Ishikawa (cell line): ENCODE measurements at regions not wholly inside any gene's neighbourhood (a gene's known extent, or its start where the extent isn't known, plus 50 kb on each side); places are given as distances from the start of the nearest gene placed in this dataset.

ENCODE experiments used
- EGR1 ChIP-seq: IDR thresholded peaks from 2 replicates; pipeline ENCODE4 v1.6.1; 2012
- EP300 ChIP-seq: IDR thresholded peaks from 2 replicates; pipeline ENCODE4 v1.6.1; 2012; ENCODE audit warnings: borderline replicate concordance
- TCF12 ChIP-seq: IDR thresholded peaks from 2 replicates; pipeline ENCODE4 v1.6.1; 2012; ENCODE audit warnings: low read depth
- TF ChIP-seq, protein P1 (sequence below): IDR thresholded peaks from 2 replicates; pipeline ENCODE4 v1.6.1; 2012
- TF ChIP-seq, protein P2 (sequence below): IDR thresholded peaks from 2 replicates; pipeline ENCODE4 v1.6.1; 2012; ENCODE audit warnings: low read depth, mild to moderate bottlenecking

DNA sequence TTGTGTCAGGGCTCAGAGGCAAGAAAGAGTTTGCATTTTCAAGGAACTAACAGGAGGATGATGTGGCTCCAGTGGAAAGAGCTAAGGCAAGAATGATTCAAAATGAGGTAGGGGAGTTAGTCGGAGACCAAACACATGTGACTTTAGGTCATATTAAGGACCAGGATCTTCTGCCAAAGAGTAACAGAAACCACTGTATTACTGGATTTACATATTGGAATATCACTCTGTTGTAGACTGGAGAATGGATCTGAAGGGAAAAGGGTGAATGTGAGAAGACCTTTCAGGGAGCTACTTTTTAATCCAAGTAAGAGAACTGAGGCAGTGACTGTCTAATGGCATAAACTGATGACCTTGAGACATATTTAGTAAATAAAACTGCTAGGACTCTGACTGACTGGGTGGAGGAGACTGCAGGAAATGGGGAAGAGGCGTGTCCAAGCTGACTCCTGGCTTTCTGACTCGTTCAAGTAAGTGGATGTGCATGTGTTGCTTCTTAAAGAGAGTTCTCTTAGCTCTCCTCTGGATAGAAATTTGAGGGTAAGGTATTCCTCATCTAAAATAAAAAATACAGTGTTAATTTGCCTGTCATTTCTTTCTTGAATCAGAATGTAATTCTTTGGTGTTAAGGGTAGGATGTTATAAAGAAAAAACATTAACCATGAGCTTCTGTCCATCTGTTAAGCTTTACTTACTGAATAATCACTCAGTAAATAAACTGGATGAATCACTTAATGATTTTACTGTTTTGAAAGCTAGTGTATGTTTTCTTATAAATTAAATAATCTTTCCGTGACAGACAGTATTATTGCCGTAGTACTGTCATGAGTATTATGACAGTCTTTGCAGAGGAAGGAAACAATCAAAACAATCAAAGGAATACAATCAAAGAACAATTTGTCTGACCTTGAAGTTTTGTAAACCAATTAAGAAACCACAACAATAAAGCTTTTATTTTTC is 58.3 kb upstream of the CFAP20DC start:
- TF ChIP-seq EP300 (no peak), EGR1 (no peak), TCF12 (no peak)
- TF ChIP-seq, protein P1, sequence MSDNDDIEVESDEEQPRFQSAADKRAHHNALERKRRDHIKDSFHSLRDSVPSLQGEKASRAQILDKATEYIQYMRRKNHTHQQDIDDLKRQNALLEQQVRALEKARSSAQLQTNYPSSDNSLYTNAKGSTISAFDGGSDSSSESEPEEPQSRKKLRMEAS = no peak
- TF ChIP-seq, protein P2, sequence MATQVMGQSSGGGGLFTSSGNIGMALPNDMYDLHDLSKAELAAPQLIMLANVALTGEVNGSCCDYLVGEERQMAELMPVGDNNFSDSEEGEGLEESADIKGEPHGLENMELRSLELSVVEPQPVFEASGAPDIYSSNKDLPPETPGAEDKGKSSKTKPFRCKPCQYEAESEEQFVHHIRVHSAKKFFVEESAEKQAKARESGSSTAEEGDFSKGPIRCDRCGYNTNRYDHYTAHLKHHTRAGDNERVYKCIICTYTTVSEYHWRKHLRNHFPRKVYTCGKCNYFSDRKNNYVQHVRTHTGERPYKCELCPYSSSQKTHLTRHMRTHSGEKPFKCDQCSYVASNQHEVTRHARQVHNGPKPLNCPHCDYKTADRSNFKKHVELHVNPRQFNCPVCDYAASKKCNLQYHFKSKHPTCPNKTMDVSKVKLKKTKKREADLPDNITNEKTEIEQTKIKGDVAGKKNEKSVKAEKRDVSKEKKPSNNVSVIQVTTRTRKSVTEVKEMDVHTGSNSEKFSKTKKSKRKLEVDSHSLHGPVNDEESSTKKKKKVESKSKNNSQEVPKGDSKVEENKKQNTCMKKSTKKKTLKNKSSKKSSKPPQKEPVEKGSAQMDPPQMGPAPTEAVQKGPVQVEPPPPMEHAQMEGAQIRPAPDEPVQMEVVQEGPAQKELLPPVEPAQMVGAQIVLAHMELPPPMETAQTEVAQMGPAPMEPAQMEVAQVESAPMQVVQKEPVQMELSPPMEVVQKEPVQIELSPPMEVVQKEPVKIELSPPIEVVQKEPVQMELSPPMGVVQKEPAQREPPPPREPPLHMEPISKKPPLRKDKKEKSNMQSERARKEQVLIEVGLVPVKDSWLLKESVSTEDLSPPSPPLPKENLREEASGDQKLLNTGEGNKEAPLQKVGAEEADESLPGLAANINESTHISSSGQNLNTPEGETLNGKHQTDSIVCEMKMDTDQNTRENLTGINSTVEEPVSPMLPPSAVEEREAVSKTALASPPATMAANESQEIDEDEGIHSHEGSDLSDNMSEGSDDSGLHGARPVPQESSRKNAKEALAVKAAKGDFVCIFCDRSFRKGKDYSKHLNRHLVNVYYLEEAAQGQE = no peak
